ENCODE measurements at regions not wholly inside any gene's neighbourhood (a gene's known extent, or its start where the extent isn't known, plus 50 kb on each side); places are given as distances from the start of the nearest gene placed in this dataset.

- TF ChIP-seq CTCF (conservative IDR thresholded peaks at IDR 0.05; ENCODE audit: low read depth in 2 of 2) (no peak), EZH2 (IDR thresholded peaks at IDR 0.05; ENCODE audit: low read depth, unreplicated experiment) (no peak), ZNF114 (CRISPR knock-in tag; IDR thresholded peaks at IDR 0.05) (no peak), REST (IDR thresholded peaks at IDR 0.05; ENCODE audit: unreplicated experiment) (no peak), POLR2AphosphoS5 (IDR thresholded peaks at IDR 0.05; ENCODE audit: low read depth) (no peak), ZNF331 (CRISPR knock-in tag; IDR thresholded peaks at IDR 0.05; ENCODE audit: low read depth) (no peak), CREB1 (CRISPR knock-in tag; IDR thresholded peaks at IDR 0.05; ENCODE audit: low read depth) (no peak), ETS1 (IDR thresholded peaks at IDR 0.05) (no peak), JUNB (IDR thresholded peaks at IDR 0.05; ENCODE audit: unreplicated experiment) (no peak), STAT1 (IDR thresholded peaks at IDR 0.05; ENCODE audit: unreplicated experiment) (no peak)
Measured at GRCh38 chr21:28548291-28548690, 444.4 kb downstream of the LTN1 start.

All from GM23338 (cell line).